KMS-11 (cell line): ENCODE measurements at regions not wholly inside any gene's neighbourhood (a gene's known extent, or its start where the extent isn't known, plus 50 kb on each side); places are given as distances from the start of the nearest gene placed in this dataset.

ENCODE experiments used
- H2AFZ ChIP-seq: fragments of 200-600 bp; sonication (generic); 2 replicates; pipeline ENCODE4 v1.6.1; 2016; ENCODE audit warnings: antibody characterized with exemption, mixed run types, low read depth
- H3K27ac ChIP-seq: fragments of 200-600 bp; sonication (generic); 2 replicates; pipeline ENCODE4 v1.6.1; 2016; ENCODE audit warnings: mild to moderate bottlenecking, mixed run types
- H3K27me3 ChIP-seq: fragments of 200-600 bp; sonication (generic); 2 replicates; pipeline ENCODE4 v1.6.1; 2017; ENCODE audit warnings: mild to moderate bottlenecking, low read depth, mixed run types, moderate library complexity; ENCODE audit not compliant: insufficient read depth
- H3K36me3 ChIP-seq: fragments of 200-600 bp; sonication (generic); 2 replicates; pipeline ENCODE4 v1.6.1; 2017; ENCODE audit warnings: mild to moderate bottlenecking, mixed run types; ENCODE audit not compliant: insufficient read depth
- H3K4me1 ChIP-seq: fragments of 200-600 bp; sonication (generic); 2 replicates; pipeline ENCODE4 v1.6.1; 2016; ENCODE audit warnings: mild to moderate bottlenecking, low read depth, mixed run types; ENCODE audit not compliant: poor library complexity, severe bottlenecking
- H3K4me2 ChIP-seq: fragments of 200-600 bp; sonication (generic); 2 replicates; pipeline ENCODE4 v1.7.0; 2016; ENCODE audit warnings: mild to moderate bottlenecking, mixed run types
- H3K4me3 ChIP-seq: fragments of 200-600 bp; sonication (generic); IDR thresholded peaks from 2 replicates; pipeline ENCODE4 v1.6.1; 2017; ENCODE audit warnings: low read depth, low read length, mixed read lengths; ENCODE audit not compliant: insufficient read depth
- H3K79me2 ChIP-seq: fragments of 200-600 bp; sonication (generic); 2 replicates; pipeline ENCODE4 v1.6.1; 2016; ENCODE audit warnings: low read depth, mixed run types; ENCODE audit not compliant: insufficient read depth
- H3K9ac ChIP-seq: fragments of 200-600 bp; sonication (generic); 2 replicates; pipeline ENCODE4 v1.6.1; 2016; ENCODE audit warnings: mild to moderate bottlenecking, mixed run types
- H4K20me1 ChIP-seq: fragments of 200-600 bp; sonication (generic); 2 replicates; pipeline ENCODE4 v1.6.1; 2016; ENCODE audit warnings: mild to moderate bottlenecking, mixed run types; ENCODE audit not compliant: insufficient read depth
- CTCF ChIP-seq: fragments of 200-600 bp; sonication (generic); conservative IDR thresholded peaks from 2 replicates; pipeline ENCODE4 v1.6.1; 2017; ENCODE audit warnings: low read depth, mild to moderate bottlenecking, antibody characterized with exemption, low read length, moderate library complexity, mixed read lengths

GRCh38 chrX:104343428-104344129 is 88.8 kb upstream of the ESX1 start:
- H3K79me2 ChIP-seq, result no peaks in the 10 kb centered on the region
- H3K4me2 ChIP-seq, result no peak overlapping the region
- H3K4me1 ChIP-seq, result no peaks in the 10 kb centered on the region
- no peak overlapping the region for H3K4me3 ChIP-seq
- no peak overlapping the region for H3K9ac ChIP-seq
- H4K20me1 ChIP-seq, result no peaks in the 10 kb centered on the region
- no peaks in the 10 kb centered on the region for H3K27me3 ChIP-seq
- no peaks in the 10 kb centered on the region for H3K36me3 ChIP-seq
- no peak; the same call in none of the 2 replicates for TF ChIP-seq CTCF
- no peak overlapping the region for H2AFZ ChIP-seq
- no peak overlapping the region for H3K27ac ChIP-seq

GRCh38 chrX:104342065-104342464 is 87.3 kb upstream of the ESX1 start:
- H3K27ac ChIP-seq, result no peak overlapping the region
- H3K4me3 ChIP-seq, result no peak overlapping the region
- no peak overlapping the region for H3K9ac ChIP-seq
- no peaks in the 10 kb centered on the region for H3K27me3 ChIP-seq
- no peak overlapping the region for H2AFZ ChIP-seq
- no peaks in the 10 kb centered on the region for H4K20me1 ChIP-seq
- no peak overlapping the region for H3K4me2 ChIP-seq
- no peak for TF ChIP-seq CTCF
- H3K36me3 ChIP-seq, result no peaks in the 10 kb centered on the region
- H3K79me2 ChIP-seq, result no peaks in the 10 kb centered on the region
- H3K4me1 ChIP-seq, result no peaks in the 10 kb centered on the region

GRCh38 chrX:104335756-104336155 is 81.0 kb upstream of the ESX1 start:
- no peak overlapping the region for H2AFZ ChIP-seq

GRCh38 chrX:104334971-104335370 is 80.2 kb upstream of the ESX1 start:
- H3K79me2 ChIP-seq, result no peaks in the 10 kb centered on the region

More at GRCh38 chrX:104335756-104336155, 81.0 kb upstream of the ESX1 start:
- Histone ChIP-seq H3K4me3 (no peak overlapping the region), H4K20me1 (no peaks in the 10 kb centered on the region), H3K27ac (no peak overlapping the region), H3K9ac (no peak overlapping the region), H3K27me3 (no peaks in the 10 kb centered on the region), H3K4me2 (no peak overlapping the region), H3K79me2 (no peaks in the 10 kb centered on the region), H3K36me3 (no peaks in the 10 kb centered on the region), H3K4me1 (no peaks in the 10 kb centered on the region)
- TF ChIP-seq CTCF, result no peak

More at GRCh38 chrX:104334971-104335370, 80.2 kb upstream of the ESX1 start:
- no peak overlapping the region for H2AFZ ChIP-seq
- H3K4me3 ChIP-seq, result no peak overlapping the region
- no peaks in the 10 kb centered on the region for H3K4me1 ChIP-seq
- no peak overlapping the region for H3K27ac ChIP-seq
- H3K4me2 ChIP-seq, result no peak overlapping the region
- H3K27me3 ChIP-seq, result no peaks in the 10 kb centered on the region
- H3K9ac ChIP-seq, result no peak overlapping the region
- no peak for TF ChIP-seq CTCF
- H3K36me3 ChIP-seq, result no peaks in the 10 kb centered on the region
- H4K20me1 ChIP-seq, result no peaks in the 10 kb centered on the region
